ENCODE measurements at regions not wholly inside any gene's neighbourhood (a gene's known extent, or its start where the extent isn't known, plus 50 kb on each side); places are given as distances from the start of the nearest gene placed in this dataset.

- TF ChIP-seq ZNF407 (CRISPR knock-in tag; IDR thresholded peaks at IDR 0.05; ENCODE audit: not compliant biosample characterization) (no peak), TRIM24 (CRISPR knock-in tag; IDR thresholded peaks at IDR 0.05) (no peak), PCBP1 (IDR thresholded peaks at IDR 0.05; ENCODE audit: borderline replicate concordance, low read depth, low read length) (no peak), ZNF10 (CRISPR knock-in tag; IDR thresholded peaks at IDR 0.05; ENCODE audit: borderline replicate concordance, low read depth) (no peak), ZNF720 (CRISPR knock-in tag; IDR thresholded peaks at IDR 0.05) (no peak), CC2D1A (CRISPR knock-in tag; IDR thresholded peaks at IDR 0.05) (no peak), MIER2 (CRISPR knock-in tag; IDR thresholded peaks at IDR 0.05) (no peak), SP5 (CRISPR knock-in tag; IDR thresholded peaks at IDR 0.05; ENCODE audit: borderline replicate concordance, low read depth) (no peak), ZNF383 (CRISPR knock-in tag; IDR thresholded peaks at IDR 0.05; ENCODE audit: borderline replicate concordance) (no peak), EED (CRISPR knock-in tag; IDR thresholded peaks at IDR 0.05) (no peak), HMG20B (CRISPR knock-in tag; conservative IDR thresholded peaks at IDR 0.05) (no peak), HOXA7 (CRISPR knock-in tag; IDR thresholded peaks at IDR 0.05) (no peak), GTF3A (CRISPR knock-in tag; conservative IDR thresholded peaks at IDR 0.05) (no peak), ZNF205 (CRISPR knock-in tag; IDR thresholded peaks at IDR 0.05) (no peak), ZNF34 (CRISPR knock-in tag; IDR thresholded peaks at IDR 0.05; ENCODE audit: borderline replicate concordance) (no peak), ZIK1 (CRISPR knock-in tag; IDR thresholded peaks at IDR 0.05; ENCODE audit: borderline replicate concordance, low read depth) (no peak), PRDM4 (CRISPR knock-in tag; IDR thresholded peaks at IDR 0.05; ENCODE audit: borderline replicate concordance) (no peak), ZNF337 (CRISPR knock-in tag; IDR thresholded peaks at IDR 0.05; ENCODE audit: borderline replicate concordance, low read depth) (no peak), CHCHD3 (CRISPR knock-in tag; IDR thresholded peaks at IDR 0.05) (no peak)
Observed at GRCh38 chr13:27362064-27362751, 62.2 kb upstream of the GTF3A start (continued).
